GM12864 (cell line): ENCODE measurements at regions not wholly inside any gene's neighbourhood (a gene's known extent, or its start where the extent isn't known, plus 50 kb on each side); places are given as distances from the start of the nearest gene placed in this dataset.
"Not testable (repeated sequence)": the region's sequence is repeated elsewhere in the genome, so short reads cannot be mapped to it uniquely, and the experiment has no call there.

Experiments used
- DNase-seq: peaks from one replicate; pipeline ENCODE4 v3.0.0-alpha.2; 2011; ENCODE audit warnings: low read depth
- H3K4me3 ChIP-seq: 2 replicates; pipeline ENCODE4 v1.5.1; 2011; ENCODE audit warnings: mild to moderate bottlenecking, low read depth, low read length, control low read depth

- not testable (repeated sequence) for H3K4me3 ChIP-seq, DNase-seq
Measured at GRCh38 chr16:29355339-29356059, 51.0 kb downstream of the NPIPB11 start.

- DNase-seq = not testable (repeated sequence)
Measured at GRCh38 chr16:29354449-29354848, 52.1 kb downstream of the NPIPB11 start.

GRCh38 chr16:29352617-29352999 lies 53.9 kb downstream of the NPIPB11 start:
- DNase-seq, H3K4me3 ChIP-seq: not testable (repeated sequence)

More at GRCh38 chr16:29354449-29354848, 52.1 kb downstream of the NPIPB11 start:
- not testable (repeated sequence) for H3K4me3 ChIP-seq

GRCh38 chr16:29351970-29352616 lies 54.4 kb downstream of the NPIPB11 start:
- not testable (repeated sequence) for H3K4me3 ChIP-seq, DNase-seq

- not testable (repeated sequence) for DNase-seq, H3K4me3 ChIP-seq
Measured at GRCh38 chr16:29351271-29351969, 55.1 kb downstream of the NPIPB11 start.

- H3K4me3 ChIP-seq, DNase-seq: not testable (repeated sequence)
Measured at GRCh38 chr16:29349966-29350365, 56.5 kb downstream of the NPIPB11 start.

GRCh38 chr16:29348748-29349147 lies 57.8 kb downstream of the NPIPB11 start:
- DNase-seq = not testable (repeated sequence)

GRCh38 chr16:29348123-29348690 lies 58.3 kb downstream of the NPIPB11 start:
- not testable (repeated sequence) for DNase-seq, H3K4me3 ChIP-seq

More at GRCh38 chr16:29348748-29349147, 57.8 kb downstream of the NPIPB11 start:
- H3K4me3 ChIP-seq = not testable (repeated sequence)

- DNase-seq, H3K4me3 ChIP-seq: not testable (repeated sequence)
Measured at GRCh38 chr16:29346796-29347580, 59.5 kb downstream of the NPIPB11 start.

- not testable (repeated sequence) for DNase-seq, H3K4me3 ChIP-seq
Measured at GRCh38 chr16:29346203-29346602, 60.3 kb downstream of the NPIPB11 start.

GRCh38 chr16:29342937-29343336 lies 63.6 kb downstream of the NPIPB11 start:
- not testable (repeated sequence) for H3K4me3 ChIP-seq, DNase-seq

- not testable (repeated sequence) for H3K4me3 ChIP-seq
Measured at GRCh38 chr16:29340779-29341438, 65.6 kb downstream of the NPIPB11 start.

GRCh38 chr16:29340235-29340634 lies 66.3 kb downstream of the NPIPB11 start:
- not testable (repeated sequence) for H3K4me3 ChIP-seq, DNase-seq

More at GRCh38 chr16:29340779-29341438, 65.6 kb downstream of the NPIPB11 start:
- DNase-seq = not testable (repeated sequence)

GRCh38 chr16:29338821-29339700 lies 67.5 kb downstream of the NPIPB11 start:
- not testable (repeated sequence) for H3K4me3 ChIP-seq
- DNase-seq = peak; percentile 57

- DNase-seq, H3K4me3 ChIP-seq: not testable (repeated sequence)
Measured at GRCh38 chr16:29337385-29337901, 69.1 kb downstream of the NPIPB11 start.

GRCh38 chr16:29335549-29335846 lies 71.0 kb downstream of the NPIPB11 start:
- DNase-seq, H3K4me3 ChIP-seq: not testable (repeated sequence)
